ENCODE measurements at regions not wholly inside any gene's neighbourhood (a gene's known extent, or its start where the extent isn't known, plus 50 kb on each side); places are given as distances from the start of the nearest gene placed in this dataset.
A peak's percentile ranks its signal among the peaks of the same experiment; 100 is the strongest.

DNA sequence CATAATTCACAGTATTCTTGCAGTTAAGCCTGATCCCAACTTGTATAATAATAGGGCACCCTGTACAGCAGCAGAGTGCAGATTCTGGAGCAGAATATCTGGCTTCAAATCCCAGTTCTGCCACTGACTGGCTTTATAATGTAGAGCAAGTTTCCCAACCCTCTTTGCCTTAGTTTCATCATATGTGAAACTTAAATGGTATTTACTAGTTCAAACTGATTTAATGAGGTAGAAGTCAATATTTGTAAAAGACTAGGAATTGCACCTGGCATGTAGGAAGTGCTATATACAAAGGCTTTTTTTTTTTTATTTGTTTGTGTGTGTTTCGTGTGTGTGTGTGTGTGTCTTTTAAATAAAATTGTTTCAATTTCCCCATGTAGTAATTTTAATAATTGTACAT is 125.9 kb downstream of the CCER1 start:
- TF ChIP-seq CTCF (IDR thresholded peaks at IDR 0.05), result no peak
- ATAC-seq, result peak; percentile 69
- H3K4me3 ChIP-seq, result no peak overlapping the region
- no peaks in the 10 kb centered on the region for H3K36me3 ChIP-seq (ENCODE audit: low read depth)
- DNase-seq, result no peak
- intact Hi-C loops (cut with DNase I, micrococcal nuclease), result no loop called here
- no peaks in the 10 kb centered on the region for H3K9me3 ChIP-seq
- no peaks in the 10 kb centered on the region for H3K4me1 ChIP-seq (ENCODE audit: low read depth)

DNA sequence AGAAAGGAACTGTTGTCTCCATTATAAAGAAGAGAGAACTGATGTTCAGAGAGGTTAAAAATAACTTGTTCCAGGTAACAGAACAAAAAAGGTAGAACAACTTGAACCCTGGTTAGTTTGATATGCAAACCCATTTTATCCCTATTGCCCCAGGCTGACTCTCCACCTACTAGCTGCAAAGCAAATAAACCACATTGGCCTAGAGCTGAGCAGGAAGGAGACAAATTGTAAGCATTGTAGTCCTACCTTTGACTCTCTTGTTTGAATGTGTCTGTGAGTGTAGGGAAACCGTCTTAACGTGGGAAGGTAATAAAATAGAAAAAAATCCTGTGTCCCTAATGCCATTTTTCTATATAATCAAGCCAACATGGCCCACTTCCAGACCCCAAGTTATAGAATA is 126.4 kb downstream of the CCER1 start:
- DNase-seq (no peak), ATAC-seq (peak; percentile 75)
- Histone ChIP-seq H3K4me3 (no peak overlapping the region), H3K4me1 (ENCODE audit: low read depth) (no peaks in the 10 kb centered on the region), H3K9me3 (no peaks in the 10 kb centered on the region), H3K36me3 (ENCODE audit: low read depth) (no peaks in the 10 kb centered on the region)
- no peak for TF ChIP-seq CTCF (IDR thresholded peaks at IDR 0.05)
- intact Hi-C loops (cut with DNase I, micrococcal nuclease), result no loop called here

DNA sequence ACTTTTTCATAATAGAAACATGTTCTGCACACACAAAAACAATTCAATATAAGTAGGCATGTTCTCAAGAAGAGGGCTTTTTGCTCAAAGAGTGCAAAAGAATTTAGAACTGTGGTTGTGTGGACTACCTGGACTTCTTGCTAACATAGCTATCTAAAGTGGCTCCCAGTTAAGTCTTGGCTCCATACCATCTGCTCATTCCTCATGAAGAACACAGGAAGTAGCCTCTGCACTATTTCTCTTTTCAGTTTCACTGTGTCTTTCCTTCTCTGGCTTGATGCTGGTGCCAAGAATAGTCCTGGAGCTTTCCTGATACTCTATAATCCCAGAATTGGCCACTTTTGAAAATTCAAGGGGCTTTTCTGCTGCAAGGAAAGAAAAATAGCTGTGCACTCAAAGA is 127.4 kb downstream of the CCER1 start:
- no peaks in the 10 kb centered on the region for H3K9me3 ChIP-seq
- TF ChIP-seq CTCF (IDR thresholded peaks at IDR 0.05), result no peak
- DNase-seq (no peak), ATAC-seq (no peak)
- no peak overlapping the region for H3K4me3 ChIP-seq
- H3K4me1 ChIP-seq (ENCODE audit: low read depth), result no peaks in the 10 kb centered on the region
- H3K36me3 ChIP-seq (ENCODE audit: low read depth), result no peaks in the 10 kb centered on the region
- intact Hi-C loops (cut with DNase I, micrococcal nuclease), result no loop called here

DNA sequence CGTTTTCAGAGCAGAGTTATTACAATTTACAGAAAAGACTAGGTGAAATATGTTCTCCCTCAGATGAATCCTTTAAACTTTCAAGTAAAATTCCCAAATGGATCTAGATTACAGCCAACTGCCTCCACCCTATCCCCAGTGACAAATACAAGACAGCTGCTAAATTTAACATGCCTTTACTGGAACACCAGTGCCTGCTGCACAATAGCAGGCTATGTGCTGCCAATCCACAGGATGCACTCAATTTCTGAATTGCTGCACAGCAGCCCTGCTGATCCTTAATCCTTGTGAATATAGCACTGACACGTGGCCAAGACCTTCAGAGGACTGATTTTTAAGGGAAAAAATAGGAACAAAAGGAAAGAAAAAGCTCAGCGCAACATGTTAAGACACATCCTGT is 128.9 kb downstream of the CCER1 start:
- intact Hi-C loops (cut with DNase I, micrococcal nuclease), result no loop called here
- no peak for TF ChIP-seq CTCF (IDR thresholded peaks at IDR 0.05)
- no peaks in the 10 kb centered on the region for H3K4me1 ChIP-seq (ENCODE audit: low read depth)
- DNase-seq, result no peak
- no peak overlapping the region for H3K4me3 ChIP-seq
- H3K9me3 ChIP-seq, result no peaks in the 10 kb centered on the region
- H3K36me3 ChIP-seq (ENCODE audit: low read depth), result no peaks in the 10 kb centered on the region
- ATAC-seq, result no peak

- H3K4me3 ChIP-seq, result no peak overlapping the region
- no peak for TF ChIP-seq CTCF (IDR thresholded peaks at IDR 0.05)
- intact Hi-C loops (cut with DNase I, micrococcal nuclease), result no loop called here
- no peaks in the 10 kb centered on the region for H3K4me1 ChIP-seq (ENCODE audit: low read depth)
- DNase-seq (peak in 1 of 3 donors; percentile 48), ATAC-seq (no peak)
- H3K36me3 ChIP-seq (ENCODE audit: low read depth), result no peaks in the 10 kb centered on the region
- no peaks in the 10 kb centered on the region for H3K9me3 ChIP-seq
Observed at GRCh38 chr12:90823859-90824258, 131.1 kb downstream of the CCER1 start.

DNA sequence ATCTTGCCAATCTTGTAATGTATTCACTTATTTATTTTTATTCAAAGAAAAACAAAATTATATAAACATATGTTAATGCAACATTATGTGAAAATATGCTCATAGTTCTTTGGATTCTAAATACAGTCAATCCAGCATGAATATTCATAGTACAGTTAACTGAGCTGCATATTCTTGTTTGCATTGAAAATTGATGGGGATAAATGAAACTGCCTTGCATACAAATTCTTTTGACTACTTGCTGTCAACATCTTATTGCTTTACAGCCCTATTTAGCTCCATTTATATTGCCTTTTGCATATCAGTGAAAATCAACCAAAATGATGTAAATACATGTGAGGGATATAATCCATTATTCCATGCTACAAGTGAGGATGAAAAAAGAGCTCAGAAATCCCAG is 135.3 kb downstream of the CCER1 start:
- Histone ChIP-seq H3K9me3 (no peaks in the 10 kb centered on the region), H3K36me3 (ENCODE audit: low read depth) (no peaks in the 10 kb centered on the region), H3K4me3 (no peak overlapping the region), H3K4me1 (ENCODE audit: low read depth) (no peaks in the 10 kb centered on the region)
- intact Hi-C loops (cut with DNase I, micrococcal nuclease), result no loop called here
- ATAC-seq (no peak), DNase-seq (no peak)
- no peak for TF ChIP-seq CTCF (IDR thresholded peaks at IDR 0.05)

Data from mucosa of descending colon (tissue), 3 donors.